ENCODE measurements at regions not wholly inside any gene's neighbourhood (a gene's known extent, or its start where the extent isn't known, plus 50 kb on each side); places are given as distances from the start of the nearest gene placed in this dataset.

DNA sequence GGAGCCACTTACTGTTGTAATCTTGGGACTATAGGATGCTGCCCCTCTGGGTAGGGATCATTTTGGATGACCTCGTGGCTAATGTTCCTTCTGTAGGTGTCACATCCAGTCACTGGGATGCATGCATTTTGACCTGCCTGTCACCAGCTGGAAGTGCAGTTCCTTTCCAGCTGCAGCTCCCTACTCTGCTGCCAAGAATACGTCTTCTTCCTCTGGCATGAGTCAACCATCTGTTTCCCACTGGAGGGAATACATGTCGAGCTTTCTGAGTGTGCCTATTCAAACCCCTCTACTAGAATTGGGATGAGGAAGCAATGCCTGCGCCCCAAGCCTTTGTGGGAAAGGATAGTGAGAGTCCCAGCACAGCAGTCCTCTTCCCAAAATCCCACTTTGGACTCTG, 415.5 kb upstream of the ADAMTS5 start:
- no peak overlapping the region for H3K27ac Mint-ChIP-seq
- Histone ChIP-seq H2AFZ (ENCODE audit: insufficient read depth, low read depth, low read length, poor library complexity, severe bottlenecking) (no peak overlapping the region), H3K36me3 (replicated peaks in 1 of 2; ENCODE audit: control insufficient read depth in 1 of 2, insufficient read depth in 2 of 2, low read length in 2 of 2) (no peaks in the 10 kb centered on the region), H3K9ac (ENCODE audit: insufficient read depth, low read length, poor library complexity, severe bottlenecking) (no peak overlapping the region), H3K9me3 (replicated peaks in 1 of 2; ENCODE audit: control insufficient read depth in 1 of 2, insufficient read depth in 1 of 2, low read length in 2 of 2) (peaks cover 7 to 15% of the 10 kb centered on the region in 2 donors), H3K27me3 (ENCODE audit: control insufficient read depth in 2 of 2, insufficient read depth in 2 of 2, low read length in 2 of 2) (no peaks in the 10 kb centered on the region), H4K20me1 (ENCODE audit: insufficient read depth, low read length) (no peaks in the 10 kb centered on the region), H3K79me2 (ENCODE audit: insufficient read depth, low read length) (no peaks in the 10 kb centered on the region), H3K4me2 (replicated peaks; ENCODE audit: extremely low read depth, low read length, poor library complexity, severe bottlenecking) (no peak overlapping the region), H3K27ac (ENCODE audit: low read depth in 1 of 2, low read length in 2 of 2) (no peak overlapping the region), H3K4me3 (replicated peaks in 1 of 3; ENCODE audit: low read depth in 2 of 3, low read length in 3 of 3) (no peak overlapping the region), H3K4me1 (ENCODE audit: control insufficient read depth in 1 of 2, insufficient read depth in 2 of 2, low read length in 2 of 2) (no peaks in the 10 kb centered on the region)
- no peak overlapping the region for H3K4me3 Mint-ChIP-seq
- DNase-seq: no peak
- H3K4me1 Mint-ChIP-seq: no peaks in the 10 kb centered on the region
- H3K9me3 Mint-ChIP-seq: peaks cover 3 to 20% (median 8%) of the 10 kb centered on the region in 7 donors
- 100% methylated on average over 1 of the region's 4 CpGs for WGBS (ENCODE audit: insufficient coverage)
- no peaks in the 10 kb centered on the region for H3K36me3 Mint-ChIP-seq
- H3K27me3 Mint-ChIP-seq (ENCODE audit: low read depth in 3 of 3): no peaks in the 10 kb centered on the region
- intact Hi-C loops (cut with micrococcal nuclease): no loop called here
- TF ChIP-seq, protein P1, sequence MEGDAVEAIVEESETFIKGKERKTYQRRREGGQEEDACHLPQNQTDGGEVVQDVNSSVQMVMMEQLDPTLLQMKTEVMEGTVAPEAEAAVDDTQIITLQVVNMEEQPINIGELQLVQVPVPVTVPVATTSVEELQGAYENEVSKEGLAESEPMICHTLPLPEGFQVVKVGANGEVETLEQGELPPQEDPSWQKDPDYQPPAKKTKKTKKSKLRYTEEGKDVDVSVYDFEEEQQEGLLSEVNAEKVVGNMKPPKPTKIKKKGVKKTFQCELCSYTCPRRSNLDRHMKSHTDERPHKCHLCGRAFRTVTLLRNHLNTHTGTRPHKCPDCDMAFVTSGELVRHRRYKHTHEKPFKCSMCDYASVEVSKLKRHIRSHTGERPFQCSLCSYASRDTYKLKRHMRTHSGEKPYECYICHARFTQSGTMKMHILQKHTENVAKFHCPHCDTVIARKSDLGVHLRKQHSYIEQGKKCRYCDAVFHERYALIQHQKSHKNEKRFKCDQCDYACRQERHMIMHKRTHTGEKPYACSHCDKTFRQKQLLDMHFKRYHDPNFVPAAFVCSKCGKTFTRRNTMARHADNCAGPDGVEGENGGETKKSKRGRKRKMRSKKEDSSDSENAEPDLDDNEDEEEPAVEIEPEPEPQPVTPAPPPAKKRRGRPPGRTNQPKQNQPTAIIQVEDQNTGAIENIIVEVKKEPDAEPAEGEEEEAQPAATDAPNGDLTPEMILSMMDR (IDR thresholded peaks at IDR 0.05): no peak

DNA sequence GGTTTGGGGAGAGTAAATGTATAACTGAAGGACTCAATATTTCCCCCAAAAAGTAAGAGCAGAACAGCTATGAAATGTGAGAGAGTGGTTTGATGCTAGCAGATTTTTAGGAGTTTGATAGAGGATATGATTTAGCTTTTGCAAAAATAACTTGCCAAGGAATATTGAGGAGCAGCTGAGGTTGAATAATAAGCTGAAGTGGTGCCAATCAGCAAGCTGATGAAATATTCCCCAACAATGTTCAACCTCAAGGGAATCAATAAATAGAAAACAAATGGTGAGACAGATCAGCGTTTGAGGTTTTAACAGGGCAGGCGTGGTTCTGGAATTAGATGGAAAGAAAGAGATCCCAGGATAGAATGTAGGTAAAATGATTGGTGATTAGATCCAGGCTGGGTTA, 413.4 kb upstream of the ADAMTS5 start:
- no peak overlapping the region for H3K4me3 Mint-ChIP-seq

More for the DNA sequence above, 413.4 kb upstream of the ADAMTS5 start:
- no peak overlapping the region for H3K27ac Mint-ChIP-seq
- 89% methylated on average over 1 of the region's 2 CpGs for WGBS (ENCODE audit: insufficient coverage)
- no peaks in the 10 kb centered on the region for H3K27me3 Mint-ChIP-seq (ENCODE audit: low read depth in 3 of 3)
- H3K9me3 ChIP-seq (replicated peaks in 1 of 2; ENCODE audit: control insufficient read depth in 1 of 2, insufficient read depth in 1 of 2, low read length in 2 of 2): peaks cover 3 to 11% of the 10 kb centered on the region in 2 donors
- peaks cover 0 to 9% (median 2%) of the 10 kb centered on the region in 7 donors for H3K9me3 Mint-ChIP-seq
- H4K20me1 ChIP-seq (ENCODE audit: insufficient read depth, low read length): no peaks in the 10 kb centered on the region
- no peaks in the 10 kb centered on the region for H3K36me3 Mint-ChIP-seq
- no peak overlapping the region for H3K4me2 ChIP-seq (replicated peaks; ENCODE audit: extremely low read depth, low read length, poor library complexity, severe bottlenecking)
- H3K4me1 Mint-ChIP-seq: no peaks in the 10 kb centered on the region
- H3K27me3 ChIP-seq (ENCODE audit: control insufficient read depth in 2 of 2, insufficient read depth in 2 of 2, low read length in 2 of 2): no peaks in the 10 kb centered on the region
- no peaks in the 10 kb centered on the region for H3K79me2 ChIP-seq (ENCODE audit: insufficient read depth, low read length)
- TF ChIP-seq, protein P1 (IDR thresholded peaks at IDR 0.05): no peak
- DNase-seq: no peak
- H2AFZ ChIP-seq (ENCODE audit: insufficient read depth, low read depth, low read length, poor library complexity, severe bottlenecking): no peak overlapping the region
- H3K4me1 ChIP-seq (ENCODE audit: control insufficient read depth in 1 of 2, insufficient read depth in 2 of 2, low read length in 2 of 2): no peaks in the 10 kb centered on the region
- no peak overlapping the region for H3K4me3 ChIP-seq (replicated peaks in 1 of 3; ENCODE audit: low read depth in 2 of 3, low read length in 3 of 3)
- intact Hi-C loops (cut with micrococcal nuclease): no loop called here
- no peak overlapping the region for H3K9ac ChIP-seq (ENCODE audit: insufficient read depth, low read length, poor library complexity, severe bottlenecking)
- no peaks in the 10 kb centered on the region for H3K36me3 ChIP-seq (replicated peaks in 1 of 2; ENCODE audit: control insufficient read depth in 1 of 2, insufficient read depth in 2 of 2, low read length in 2 of 2)
- no peak overlapping the region for H3K27ac ChIP-seq (ENCODE audit: low read depth in 1 of 2, low read length in 2 of 2)
